CD14-positive monocyte (primary cell): ENCODE measurements at regions not wholly inside any gene's neighbourhood (a gene's known extent, or its start where the extent isn't known, plus 50 kb on each side); places are given as distances from the start of the nearest gene placed in this dataset.

ENCODE experiments used
- DNase-seq, 3 donors: peaks; one replicate each; pipeline ENCODE4 v3.0.0-alpha.2; 2011 to 2022
- H2AFZ ChIP-seq: 2 replicates; pipeline ENCODE4 v1.6.0; 2012; ENCODE audit warnings: mild to moderate bottlenecking, low read depth, low read length, inconsistent platforms; ENCODE audit not compliant: insufficient read depth, poor library complexity, severe bottlenecking
- H3K27ac ChIP-seq, 2 donors: 1 replicate in 1 of 2; 2 replicates in 1 of 2; pipeline ENCODE4 v1.5.1; 2012 to 2013; ENCODE audit warnings: low read length in 2 of 2, control low read depth in 1 of 2, inconsistent platforms in 1 of 2, low read depth in 1 of 2, mild to moderate bottlenecking in 1 of 2
- H3K27me3 ChIP-seq, 2 donors: one replicate each; pipeline versions ENCODE4 v1.6.0 to v1.6.1; 2011 to 2013; ENCODE audit warnings: low read length in 2 of 2; ENCODE audit not compliant: control insufficient read depth in 2 of 2, insufficient read depth in 2 of 2
- H3K36me3 ChIP-seq, 2 donors: replicated peaks in 1 of 2; 1 replicate in 1 of 2; 2 replicates in 1 of 2; pipeline versions ENCODE4 v1.5.1 to v1.6.1; 2012 to 2013; ENCODE audit warnings: low read length in 2 of 2, control low read depth in 1 of 2, inconsistent platforms in 1 of 2, mild to moderate bottlenecking in 1 of 2; ENCODE audit not compliant: insufficient read depth in 2 of 2, control insufficient read depth in 1 of 2
- H3K4me1 ChIP-seq, 2 donors: 1 replicate in 1 of 2; 2 replicates in 1 of 2; pipeline versions ENCODE4 v1.5.1 to v1.6.1; 2012 to 2013; ENCODE audit warnings: low read length in 2 of 2, control low read depth in 1 of 2, inconsistent platforms in 1 of 2, mild to moderate bottlenecking in 1 of 2, moderate library complexity in 1 of 2; ENCODE audit not compliant: insufficient read depth in 2 of 2, control insufficient read depth in 1 of 2
- H3K4me2 ChIP-seq: replicated peaks from 2 replicates; pipeline ENCODE3; 2012; ENCODE audit warnings: low read length, moderate library complexity, mild to moderate bottlenecking; ENCODE audit not compliant: poor library complexity, severe bottlenecking; ENCODE audit errors: extremely low read depth
- H3K4me3 ChIP-seq, 3 experiments: fragments of 200-600 bp in 1 of 3; sonication (generic) in 1 of 3; replicated peaks in 1 of 3; 1 replicate in 2 of 3; 2 replicates in 1 of 3; pipeline ENCODE4 v1.5.1; 2011 to 2013; ENCODE audit warnings: low read length in 3 of 3, mild to moderate bottlenecking in 3 of 3, control low read depth in 2 of 3, low read depth in 2 of 3, inconsistent platforms in 1 of 3, moderate library complexity in 1 of 3
- H3K79me2 ChIP-seq: 2 replicates; pipeline ENCODE4 v1.6.0; 2012; ENCODE audit warnings: mild to moderate bottlenecking, control low read depth, inconsistent platforms, low read length, moderate library complexity; ENCODE audit not compliant: insufficient read depth
- H3K9ac ChIP-seq: 2 replicates; pipeline ENCODE4 v1.6.0; 2017; ENCODE audit warnings: low read length, mild to moderate bottlenecking; ENCODE audit not compliant: insufficient read depth, poor library complexity, severe bottlenecking
- H3K9me3 ChIP-seq, 2 donors: replicated peaks in 1 of 2; 1 replicate in 1 of 2; 2 replicates in 1 of 2; pipeline versions ENCODE4 v1.5.1 to v1.6.1; 2012 to 2013; ENCODE audit warnings: low read length in 2 of 2, control low read depth in 1 of 2; ENCODE audit not compliant: control insufficient read depth in 1 of 2, insufficient read depth in 1 of 2
- H4K20me1 ChIP-seq: 2 replicates; pipeline ENCODE4 v1.6.0; 2012; ENCODE audit warnings: mild to moderate bottlenecking, low read length, control low read depth, moderate library complexity; ENCODE audit not compliant: insufficient read depth
- H3K27ac Mint-ChIP-seq, 7 donors: one replicate each; pipeline ENCODE4 v1.8.0; 2020; ENCODE audit warnings: mild to moderate bottlenecking in 7 of 7, mixed read lengths in 7 of 7, moderate library complexity in 6 of 7, inconsistent platforms in 2 of 7
- H3K27me3 Mint-ChIP-seq, 3 donors: one replicate each; pipeline ENCODE4 v1.8.0; 2021 to 2022; ENCODE audit warnings: low read depth in 3 of 3, mild to moderate bottlenecking in 3 of 3, mixed read lengths in 3 of 3, moderate library complexity in 3 of 3, inconsistent platforms in 1 of 3
- H3K36me3 Mint-ChIP-seq, 2 donors: one replicate each; pipeline ENCODE4 v1.8.0; 2020; ENCODE audit warnings: mixed read lengths in 2 of 2, inconsistent platforms in 1 of 2, mild to moderate bottlenecking in 1 of 2
- H3K4me1 Mint-ChIP-seq: one replicate; pipeline ENCODE4 v1.8.0; 2020; ENCODE audit warnings: mild to moderate bottlenecking, mixed read lengths
- H3K4me3 Mint-ChIP-seq, 2 donors: one replicate each; pipeline ENCODE4 v1.8.0; 2020; ENCODE audit warnings: mild to moderate bottlenecking in 2 of 2, mixed read lengths in 2 of 2, moderate library complexity in 1 of 2
- H3K9me3 Mint-ChIP-seq, 7 donors: one replicate each; pipeline ENCODE4 v1.8.0; 2020 to 2022; ENCODE audit warnings: mixed read lengths in 7 of 7, mild to moderate bottlenecking in 6 of 7, moderate library complexity in 6 of 7, inconsistent platforms in 2 of 7
- WGBS: methylation state at CpG from one replicate; pipeline ENCODE4 v1.1.5; 2013; ENCODE audit warnings: missing lambda C conversion rate; ENCODE audit not compliant: insufficient coverage; 5-methylcytosine and 5-hydroxymethylcytosine counted together
- intact Hi-C, 2 donors: fragments of 100-400 bp; cut with micrococcal nuclease; formaldehyde crosslinking; loops; one replicate each; pipeline versions ENCODE4 v1.15.0 to v1.15.1; 2023
- TF ChIP-seq, protein P1 (sequence below): fragments of 200-600 bp; IDR thresholded peaks from one replicate; pipeline ENCODE4 v1.8.0; 2022; ENCODE audit warnings: antibody characterized with exemption, mild to moderate bottlenecking

- Mint-ChIP-seq H3K9me3 (peaks cover 0 to 8% (median 4%) of the 10 kb centered on the region in 7 donors), H3K4me3 (no peak overlapping the region), H3K27me3 (peaks cover 0 to 3% (median 1%) of the 10 kb centered on the region in 3 donors), H3K4me1 (no peaks in the 10 kb centered on the region), H3K27ac (no peak overlapping the region), H3K36me3 (no peaks in the 10 kb centered on the region)
- H3K27me3 ChIP-seq, result no peaks in the 10 kb centered on the region
- no peak overlapping the region for H3K4me3 ChIP-seq
- no peak overlapping the region for H3K27ac ChIP-seq
- H3K9me3 ChIP-seq, result no peaks in the 10 kb centered on the region
- DNase-seq, result no peak
- no peaks in the 10 kb centered on the region for H3K36me3 ChIP-seq
- no peak overlapping the region for H3K9ac ChIP-seq
- TF ChIP-seq, protein P1, sequence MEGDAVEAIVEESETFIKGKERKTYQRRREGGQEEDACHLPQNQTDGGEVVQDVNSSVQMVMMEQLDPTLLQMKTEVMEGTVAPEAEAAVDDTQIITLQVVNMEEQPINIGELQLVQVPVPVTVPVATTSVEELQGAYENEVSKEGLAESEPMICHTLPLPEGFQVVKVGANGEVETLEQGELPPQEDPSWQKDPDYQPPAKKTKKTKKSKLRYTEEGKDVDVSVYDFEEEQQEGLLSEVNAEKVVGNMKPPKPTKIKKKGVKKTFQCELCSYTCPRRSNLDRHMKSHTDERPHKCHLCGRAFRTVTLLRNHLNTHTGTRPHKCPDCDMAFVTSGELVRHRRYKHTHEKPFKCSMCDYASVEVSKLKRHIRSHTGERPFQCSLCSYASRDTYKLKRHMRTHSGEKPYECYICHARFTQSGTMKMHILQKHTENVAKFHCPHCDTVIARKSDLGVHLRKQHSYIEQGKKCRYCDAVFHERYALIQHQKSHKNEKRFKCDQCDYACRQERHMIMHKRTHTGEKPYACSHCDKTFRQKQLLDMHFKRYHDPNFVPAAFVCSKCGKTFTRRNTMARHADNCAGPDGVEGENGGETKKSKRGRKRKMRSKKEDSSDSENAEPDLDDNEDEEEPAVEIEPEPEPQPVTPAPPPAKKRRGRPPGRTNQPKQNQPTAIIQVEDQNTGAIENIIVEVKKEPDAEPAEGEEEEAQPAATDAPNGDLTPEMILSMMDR, result no peak
- H3K79me2 ChIP-seq, result no peaks in the 10 kb centered on the region
- H4K20me1 ChIP-seq, result no peaks in the 10 kb centered on the region
- H3K4me2 ChIP-seq, result no peak overlapping the region
- H3K4me1 ChIP-seq, result no peaks in the 10 kb centered on the region
- intact Hi-C loops, result no loop called here
- H2AFZ ChIP-seq, result no peak overlapping the region
These were observed 250.9 kb upstream of the PBX1 start for GRCh38 chr1:164308101-164308500.

GRCh38 chr1:164310166-164310565, 248.8 kb upstream of the PBX1 start:
- Histone ChIP-seq H3K27ac (no peak overlapping the region), H3K36me3 (no peaks in the 10 kb centered on the region), H2AFZ (no peak overlapping the region), H4K20me1 (no peaks in the 10 kb centered on the region), H3K79me2 (no peaks in the 10 kb centered on the region), H3K4me3 (no peak overlapping the region), H3K27me3 (no peaks in the 10 kb centered on the region), H3K4me1 (no peaks in the 10 kb centered on the region), H3K4me2 (no peak overlapping the region), H3K9ac (no peak overlapping the region), H3K9me3 (no peaks in the 10 kb centered on the region)
- intact Hi-C loops, result no loop called here
- H3K27ac Mint-ChIP-seq, result no peak overlapping the region
- H3K4me3 Mint-ChIP-seq, result no peak overlapping the region
- TF ChIP-seq, protein P1, result no peak
- H3K27me3 Mint-ChIP-seq, result peaks cover 1% of the 10 kb centered on the region in 3 donors
- H3K9me3 Mint-ChIP-seq, result peaks cover 0 to 5% (median 2%) of the 10 kb centered on the region in 7 donors
- DNase-seq, result no peak
- no peaks in the 10 kb centered on the region for H3K4me1 Mint-ChIP-seq
- no CpG with 5 or more reads among the region's 3 CpGs for WGBS
- no peaks in the 10 kb centered on the region for H3K36me3 Mint-ChIP-seq
